ENCODE measurements at regions not wholly inside any gene's neighbourhood (a gene's known extent, or its start where the extent isn't known, plus 50 kb on each side); places are given as distances from the start of the nearest gene placed in this dataset.

- no peak for TF ChIP-seq GTF2I (CRISPR knock-in tag; conservative IDR thresholded peaks at IDR 0.05)
- no peak for TF ChIP-seq JUN (CRISPR knock-in tag; IDR thresholded peaks at IDR 0.05)
- TF ChIP-seq ZNF532 (CRISPR knock-in tag; IDR thresholded peaks at IDR 0.05; ENCODE audit: borderline replicate concordance), result no peak
- no peak for TF ChIP-seq JAZF1 (CRISPR knock-in tag; IDR thresholded peaks at IDR 0.05)
- TF ChIP-seq ATF3 (CRISPR knock-in tag; conservative IDR thresholded peaks at IDR 0.05), result no peak
- no peak for TF ChIP-seq AFF4 (CRISPR knock-in tag; IDR thresholded peaks at IDR 0.05; ENCODE audit: borderline replicate concordance)
- TF ChIP-seq MLX (CRISPR knock-in tag; IDR thresholded peaks at IDR 0.05), result no peak
- TF ChIP-seq ZNF263 (CRISPR knock-in tag; IDR thresholded peaks at IDR 0.05; ENCODE audit: low read depth), result no peak
- no peak for TF ChIP-seq NFATC4 (CRISPR knock-in tag; IDR thresholded peaks at IDR 0.05)
- TF ChIP-seq ZNF219 (CRISPR knock-in tag; IDR thresholded peaks at IDR 0.05; ENCODE audit: borderline replicate concordance), result no peak
- TF ChIP-seq ZNF317 (CRISPR knock-in tag; IDR thresholded peaks at IDR 0.05; ENCODE audit: borderline replicate concordance, low read depth), result no peak
Measured at GRCh38 chr5:166909926-166910325, 1381.5 kb upstream of the WWC1 start (continued).

- Mint-ChIP-seq H3K36me3 (no peaks in the 10 kb centered on the region), H3K4me1 (no peaks in the 10 kb centered on the region), H3K4me3 (no peak overlapping the region), H3K9me3 (no peaks in the 10 kb centered on the region), H3K27ac (no peak overlapping the region), H3K27me3 (ENCODE audit: low read depth) (no peaks in the 10 kb centered on the region)
- POLR2A ChIA-PET, result no interaction called here
- CTCF ChIA-PET, result no interaction called here
- no peak for TF ChIP-seq GTF2I (CRISPR knock-in tag; conservative IDR thresholded peaks at IDR 0.05)
- no peak for TF ChIP-seq ZMAT4 (CRISPR knock-in tag; IDR thresholded peaks at IDR 0.05)
- no peak for TF ChIP-seq TEAD4 (CRISPR knock-in tag; IDR thresholded peaks at IDR 0.05)
- TF ChIP-seq USF2 (CRISPR knock-in tag; IDR thresholded peaks at IDR 0.05), result no peak
- TF ChIP-seq RORB (CRISPR knock-in tag; IDR thresholded peaks at IDR 0.05), result no peak
- TF ChIP-seq RELA (CRISPR knock-in tag; IDR thresholded peaks at IDR 0.05; ENCODE audit: borderline replicate concordance), result no peak
- no peak for TF ChIP-seq ELF4 (CRISPR knock-in tag; IDR thresholded peaks at IDR 0.05; ENCODE audit: low read depth)
- ATAC-seq (no peak), DNase-seq (ENCODE audit: low spot score) (no peak)
Measured at GRCh38 chr5:166910995-166911394, 1380.5 kb upstream of the WWC1 start.
